ENCODE measurements at regions not wholly inside any gene's neighbourhood (a gene's known extent, or its start where the extent isn't known, plus 50 kb on each side); places are given as distances from the start of the nearest gene placed in this dataset.

DNA sequence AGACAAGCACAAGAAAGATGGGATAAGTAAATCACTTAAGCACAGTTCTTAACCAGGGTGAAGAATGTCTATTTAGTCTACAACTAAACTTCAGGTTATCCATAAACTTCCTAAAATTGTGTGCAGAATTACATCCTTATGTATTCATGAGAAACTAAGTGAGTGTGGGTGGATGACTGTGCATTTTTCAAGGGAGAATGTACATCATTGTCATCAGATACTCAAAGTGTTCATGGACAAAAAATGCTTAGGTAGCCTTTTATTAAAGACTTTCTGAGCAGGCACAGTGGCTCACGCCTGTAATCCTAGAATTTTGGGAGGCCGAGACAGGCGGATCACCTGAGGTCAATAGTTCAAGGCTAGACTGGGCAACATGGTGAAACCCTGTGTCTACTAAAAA lies 2023.8 kb downstream of the LRRC4C start:
- TF ChIP-seq, protein P1, sequence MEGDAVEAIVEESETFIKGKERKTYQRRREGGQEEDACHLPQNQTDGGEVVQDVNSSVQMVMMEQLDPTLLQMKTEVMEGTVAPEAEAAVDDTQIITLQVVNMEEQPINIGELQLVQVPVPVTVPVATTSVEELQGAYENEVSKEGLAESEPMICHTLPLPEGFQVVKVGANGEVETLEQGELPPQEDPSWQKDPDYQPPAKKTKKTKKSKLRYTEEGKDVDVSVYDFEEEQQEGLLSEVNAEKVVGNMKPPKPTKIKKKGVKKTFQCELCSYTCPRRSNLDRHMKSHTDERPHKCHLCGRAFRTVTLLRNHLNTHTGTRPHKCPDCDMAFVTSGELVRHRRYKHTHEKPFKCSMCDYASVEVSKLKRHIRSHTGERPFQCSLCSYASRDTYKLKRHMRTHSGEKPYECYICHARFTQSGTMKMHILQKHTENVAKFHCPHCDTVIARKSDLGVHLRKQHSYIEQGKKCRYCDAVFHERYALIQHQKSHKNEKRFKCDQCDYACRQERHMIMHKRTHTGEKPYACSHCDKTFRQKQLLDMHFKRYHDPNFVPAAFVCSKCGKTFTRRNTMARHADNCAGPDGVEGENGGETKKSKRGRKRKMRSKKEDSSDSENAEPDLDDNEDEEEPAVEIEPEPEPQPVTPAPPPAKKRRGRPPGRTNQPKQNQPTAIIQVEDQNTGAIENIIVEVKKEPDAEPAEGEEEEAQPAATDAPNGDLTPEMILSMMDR (IDR thresholded peaks at IDR 0.05; ENCODE audit: extremely low read depth, insufficient read depth, missing control alignments), result no peak
- in situ Hi-C loops (cut with MboI; ENCODE audit: low pct_unique_long_range_greater_than_20kb, low sequenced_read_pairs, unreplicated experiment), result no loop called here

DNA sequence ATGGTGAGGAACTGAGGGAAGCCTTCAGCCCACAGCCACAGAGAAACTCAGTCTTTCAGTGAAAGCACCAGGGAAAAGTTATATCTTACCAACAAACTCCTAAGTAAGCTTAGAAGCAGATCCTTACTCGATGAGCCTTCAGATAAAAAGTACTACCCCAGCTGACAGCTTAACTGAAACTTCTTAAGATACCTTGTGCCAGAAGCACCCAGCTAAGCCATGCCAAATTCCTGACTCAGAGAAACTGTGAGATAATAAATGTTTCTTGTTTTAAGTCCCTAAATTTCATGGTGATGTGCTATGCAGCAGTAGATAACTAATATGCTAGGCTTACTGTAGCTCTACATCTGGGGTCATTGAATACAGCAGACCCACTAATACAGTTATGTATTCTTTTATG lies 2025.0 kb downstream of the LRRC4C start:
- in situ Hi-C loops (cut with MboI; ENCODE audit: low pct_unique_long_range_greater_than_20kb, low sequenced_read_pairs, unreplicated experiment), result no loop called here
- DNase-seq (ENCODE audit: low spot score), result no peak
- TF ChIP-seq, protein P1 (IDR thresholded peaks at IDR 0.05; ENCODE audit: extremely low read depth, insufficient read depth, missing control alignments), result no peak

More for the DNA sequence above, 2023.8 kb downstream of the LRRC4C start:
- no peak for DNase-seq (ENCODE audit: low spot score)

DNA sequence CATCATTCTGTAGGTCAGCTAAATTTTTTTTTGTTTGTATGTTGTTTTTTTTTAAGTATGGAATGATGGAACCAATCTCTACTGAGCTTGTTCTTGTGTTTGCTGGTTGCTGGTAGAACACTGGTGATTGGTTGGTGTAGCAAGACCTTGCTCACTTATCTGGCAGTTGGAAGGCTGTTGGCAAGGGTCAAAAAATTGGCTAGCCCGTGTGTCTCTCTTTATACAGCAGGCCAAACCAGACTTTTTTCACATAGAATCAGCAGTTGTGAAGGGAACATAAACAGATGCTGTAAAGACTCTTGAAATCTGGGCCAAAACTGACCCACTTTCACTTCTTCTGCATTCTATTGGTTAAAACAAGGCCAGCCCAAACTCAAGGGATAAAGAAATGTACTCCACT lies 2026.5 kb downstream of the LRRC4C start:
- TF ChIP-seq, protein P1 (IDR thresholded peaks at IDR 0.05; ENCODE audit: extremely low read depth, insufficient read depth, missing control alignments), result no peak
- in situ Hi-C loops (cut with MboI; ENCODE audit: low pct_unique_long_range_greater_than_20kb, low sequenced_read_pairs, unreplicated experiment), result no loop called here
- DNase-seq (ENCODE audit: low spot score), result no peak

GRCh38 chr11:39425226-39425625 lies 2034.2 kb downstream of the LRRC4C start:
- in situ Hi-C loops (cut with MboI; ENCODE audit: low pct_unique_long_range_greater_than_20kb, low sequenced_read_pairs, unreplicated experiment), result no loop called here
- no peak for DNase-seq (ENCODE audit: low spot score)
- TF ChIP-seq, protein P1 (IDR thresholded peaks at IDR 0.05; ENCODE audit: extremely low read depth, insufficient read depth, missing control alignments), result no peak

GRCh38 chr11:39412117-39412516 lies 2047.3 kb downstream of the LRRC4C start:
- in situ Hi-C loops (cut with MboI; ENCODE audit: low pct_unique_long_range_greater_than_20kb, low sequenced_read_pairs, unreplicated experiment), result no loop called here
- TF ChIP-seq, protein P1 (IDR thresholded peaks at IDR 0.05; ENCODE audit: extremely low read depth, insufficient read depth, missing control alignments), result no peak
- no peak for DNase-seq (ENCODE audit: low spot score)

DNA sequence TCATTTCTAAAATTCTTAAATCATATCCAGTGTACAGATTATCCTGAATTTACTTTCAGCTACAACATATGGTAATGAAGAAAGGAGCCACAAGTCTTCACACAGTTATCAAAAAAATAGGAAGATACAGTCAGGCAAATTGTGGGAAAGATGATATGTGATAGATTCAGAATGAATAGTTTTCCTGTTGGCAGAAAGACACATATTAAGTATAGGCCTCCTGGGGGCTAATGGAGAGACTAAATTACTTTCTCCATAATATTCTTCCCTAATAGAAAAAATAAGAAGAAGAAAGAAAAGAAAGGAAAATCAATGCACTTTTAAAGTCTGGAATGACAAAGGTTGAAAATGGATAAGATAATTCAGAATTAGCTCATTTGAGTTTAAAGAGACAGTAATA lies 2073.5 kb downstream of the LRRC4C start:
- DNase-seq (ENCODE audit: low spot score), result no peak
- TF ChIP-seq, protein P1 (IDR thresholded peaks at IDR 0.05; ENCODE audit: extremely low read depth, insufficient read depth, missing control alignments), result no peak
- in situ Hi-C loops (cut with MboI; ENCODE audit: low pct_unique_long_range_greater_than_20kb, low sequenced_read_pairs, unreplicated experiment), result no loop called here
